ENCODE measurements at regions not wholly inside any gene's neighbourhood (a gene's known extent, or its start where the extent isn't known, plus 50 kb on each side); places are given as distances from the start of the nearest gene placed in this dataset.

DNA sequence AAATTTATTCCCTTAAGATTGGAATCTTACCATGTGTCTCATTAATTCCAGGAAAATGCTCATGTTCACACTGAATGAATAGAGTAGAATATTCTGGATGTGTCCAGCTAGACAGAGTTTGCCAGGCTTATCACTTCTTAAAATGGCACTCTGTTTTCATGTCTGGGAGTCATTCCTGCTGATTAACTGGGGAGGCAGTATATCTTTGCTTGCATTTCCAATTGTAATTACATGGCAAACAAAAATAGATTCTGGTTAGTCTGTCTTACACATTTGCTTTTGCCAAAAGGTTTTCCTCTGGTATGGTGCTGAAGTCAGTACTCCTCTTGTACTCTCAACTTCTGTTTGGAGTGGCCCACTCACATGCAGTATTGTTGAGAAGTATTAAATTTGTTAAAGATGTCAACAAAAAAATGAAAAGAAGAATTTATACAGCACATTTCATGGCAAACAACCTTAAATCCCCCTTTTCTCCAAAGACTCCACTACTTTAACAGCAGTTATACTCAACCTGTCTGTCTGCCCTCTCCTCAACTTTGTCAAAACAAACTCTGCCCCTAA is 70.2 kb downstream of the TENT5A start:
- DNase-seq (no peak), ATAC-seq (ENCODE audit: insufficient read depth, low FRiP score) (no peak)
- Histone ChIP-seq H3K4me1 (ENCODE audit: control insufficient read depth in 5 of 5, insufficient read depth in 5 of 5, low read length in 5 of 5) (peaks cover 0 to 3% (median 0%) of the 10 kb centered on the region in 5 donors), H3K27me3 (ENCODE audit: control insufficient read depth in 3 of 3, insufficient read depth in 3 of 3, low read length in 2 of 3) (no peaks in the 10 kb centered on the region), H3K27ac (ENCODE audit: low read depth in 1 of 2, low read length in 1 of 2) (peak overlapping the region in 1 of 2 donors; percentile 64), H3K9me3 (ENCODE audit: control insufficient read depth in 4 of 4, insufficient read depth in 3 of 4, low read length in 3 of 4) (no peaks in the 10 kb centered on the region), H3K4me3 (no peak overlapping the region), H3K9ac (ENCODE audit: insufficient read depth in 1 of 2, low read length in 2 of 2) (no peak overlapping the region), H3K36me3 (ENCODE audit: control insufficient read depth in 4 of 4, insufficient read depth in 4 of 4, low read length in 4 of 4) (no peaks in the 10 kb centered on the region)
- TF ChIP-seq, protein P1, sequence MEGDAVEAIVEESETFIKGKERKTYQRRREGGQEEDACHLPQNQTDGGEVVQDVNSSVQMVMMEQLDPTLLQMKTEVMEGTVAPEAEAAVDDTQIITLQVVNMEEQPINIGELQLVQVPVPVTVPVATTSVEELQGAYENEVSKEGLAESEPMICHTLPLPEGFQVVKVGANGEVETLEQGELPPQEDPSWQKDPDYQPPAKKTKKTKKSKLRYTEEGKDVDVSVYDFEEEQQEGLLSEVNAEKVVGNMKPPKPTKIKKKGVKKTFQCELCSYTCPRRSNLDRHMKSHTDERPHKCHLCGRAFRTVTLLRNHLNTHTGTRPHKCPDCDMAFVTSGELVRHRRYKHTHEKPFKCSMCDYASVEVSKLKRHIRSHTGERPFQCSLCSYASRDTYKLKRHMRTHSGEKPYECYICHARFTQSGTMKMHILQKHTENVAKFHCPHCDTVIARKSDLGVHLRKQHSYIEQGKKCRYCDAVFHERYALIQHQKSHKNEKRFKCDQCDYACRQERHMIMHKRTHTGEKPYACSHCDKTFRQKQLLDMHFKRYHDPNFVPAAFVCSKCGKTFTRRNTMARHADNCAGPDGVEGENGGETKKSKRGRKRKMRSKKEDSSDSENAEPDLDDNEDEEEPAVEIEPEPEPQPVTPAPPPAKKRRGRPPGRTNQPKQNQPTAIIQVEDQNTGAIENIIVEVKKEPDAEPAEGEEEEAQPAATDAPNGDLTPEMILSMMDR (IDR thresholded peaks at IDR 0.05; ENCODE audit: control extremely low read depth, extremely low read depth) = no peak

DNA sequence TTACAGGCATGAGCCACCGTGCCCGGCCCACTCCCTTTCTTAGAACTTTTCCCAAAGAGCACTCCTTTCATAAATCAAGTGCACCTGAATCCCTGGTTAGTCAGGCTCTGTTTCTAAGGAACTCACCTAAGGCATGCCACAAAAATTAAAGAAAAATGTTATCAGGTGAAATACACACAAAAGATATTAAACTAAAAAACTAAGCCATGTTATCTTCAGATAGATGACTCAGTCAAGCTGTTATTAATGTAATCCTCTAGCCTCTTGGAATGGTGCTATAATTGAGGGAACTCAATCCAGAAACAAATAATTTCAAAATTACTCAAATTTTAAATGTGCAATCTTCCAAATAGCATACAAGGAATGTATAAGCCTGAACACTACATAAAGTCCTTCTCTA is 83.0 kb downstream of the TENT5A start:
- H3K36me3 ChIP-seq (ENCODE audit: control insufficient read depth in 4 of 4, insufficient read depth in 4 of 4, low read length in 4 of 4) = no peaks in the 10 kb centered on the region
- TF ChIP-seq, protein P1 (IDR thresholded peaks at IDR 0.05; ENCODE audit: control extremely low read depth, extremely low read depth) = no peak
- ATAC-seq (ENCODE audit: insufficient read depth, low FRiP score) (no peak), DNase-seq (no peak)
- WGBS, 2 donors = 87 to 98% methylated on average over 2 of the region's 2 CpGs
- no peaks in the 10 kb centered on the region for H3K9me3 ChIP-seq (ENCODE audit: control insufficient read depth in 4 of 4, insufficient read depth in 3 of 4, low read length in 3 of 4)
- no peak overlapping the region for H3K9ac ChIP-seq (ENCODE audit: insufficient read depth in 1 of 2, low read length in 2 of 2)
- no peaks in the 10 kb centered on the region for H3K27me3 ChIP-seq (ENCODE audit: control insufficient read depth in 3 of 3, insufficient read depth in 3 of 3, low read length in 2 of 3)
- H3K27ac ChIP-seq (ENCODE audit: low read depth in 1 of 2, low read length in 1 of 2) = peak overlapping the region in 1 of 2 donors; percentile 35
- no peak overlapping the region for H3K4me3 ChIP-seq
- H3K4me1 ChIP-seq (ENCODE audit: control insufficient read depth in 5 of 5, insufficient read depth in 5 of 5, low read length in 5 of 5) = peaks cover 0 to 3% (median 0%) of the 10 kb centered on the region in 5 donors

DNA sequence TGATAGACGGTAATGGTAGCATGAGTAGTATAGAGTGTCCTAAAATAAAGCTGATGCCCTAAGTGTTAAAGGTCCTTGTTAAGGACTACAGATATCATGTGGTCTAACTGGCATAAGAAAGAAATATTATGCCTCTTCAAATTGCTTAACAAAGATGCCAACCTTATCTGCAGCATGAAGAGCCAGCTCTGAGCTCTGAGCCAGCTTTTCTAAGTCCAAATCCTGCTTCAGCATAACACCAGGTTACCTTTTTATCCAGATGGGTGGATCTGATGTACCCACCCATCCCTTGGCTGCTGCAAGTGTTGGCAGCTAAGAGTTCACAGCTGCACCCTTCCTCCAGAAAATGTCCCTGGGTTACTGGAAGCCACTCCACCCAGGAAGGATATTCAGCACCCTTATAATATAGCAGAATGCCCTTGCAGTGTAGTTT is 83.8 kb downstream of the TENT5A start:
- no peaks in the 10 kb centered on the region for H3K36me3 ChIP-seq (ENCODE audit: control insufficient read depth in 4 of 4, insufficient read depth in 4 of 4, low read length in 4 of 4)
- no peak overlapping the region for H3K4me3 ChIP-seq
- peaks cover 0 to 3% (median 0%) of the 10 kb centered on the region in 5 donors for H3K4me1 ChIP-seq (ENCODE audit: control insufficient read depth in 5 of 5, insufficient read depth in 5 of 5, low read length in 5 of 5)
- H3K9ac ChIP-seq (ENCODE audit: insufficient read depth in 1 of 2, low read length in 2 of 2) = no peak overlapping the region
- WGBS, 2 donors = 95 to 98% methylated on average over 1 of the region's 1 CpG
- DNase-seq = no peak
- H3K27me3 ChIP-seq (ENCODE audit: control insufficient read depth in 3 of 3, insufficient read depth in 3 of 3, low read length in 2 of 3) = no peaks in the 10 kb centered on the region
- TF ChIP-seq, protein P1 (IDR thresholded peaks at IDR 0.05; ENCODE audit: control extremely low read depth, extremely low read depth) = no peak
- H3K9me3 ChIP-seq (ENCODE audit: control insufficient read depth in 4 of 4, insufficient read depth in 3 of 4, low read length in 3 of 4) = no peaks in the 10 kb centered on the region
- peak overlapping the region in 1 of 2 donors; percentile 62 for H3K27ac ChIP-seq (ENCODE audit: low read depth in 1 of 2, low read length in 1 of 2)
- no peak for ATAC-seq (ENCODE audit: insufficient read depth, low FRiP score)

DNA sequence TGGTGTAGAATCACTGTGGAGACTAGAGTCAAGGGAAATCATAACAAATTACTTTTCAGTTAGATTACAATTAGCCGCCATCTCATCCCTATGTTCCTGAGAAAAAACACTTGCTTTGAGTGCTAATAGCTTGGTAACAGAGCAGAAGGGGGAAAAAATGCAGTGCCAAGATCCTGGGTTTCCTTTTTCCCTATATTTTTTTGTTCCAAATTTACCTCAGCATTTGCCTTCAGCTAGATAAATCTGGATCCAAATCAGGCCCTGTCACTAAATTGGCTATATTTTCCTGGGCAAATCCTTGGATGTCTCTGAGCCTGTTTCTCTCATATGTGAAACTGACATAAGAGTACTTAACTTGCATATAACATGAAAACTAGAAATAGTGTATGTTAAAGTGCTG is 86.0 kb downstream of the TENT5A start:
- ATAC-seq (ENCODE audit: insufficient read depth, low FRiP score) = no peak
- no peaks in the 10 kb centered on the region for H3K9me3 ChIP-seq (ENCODE audit: control insufficient read depth in 4 of 4, insufficient read depth in 3 of 4, low read length in 3 of 4)
- DNase-seq = no peak
- no peak overlapping the region for H3K4me3 ChIP-seq
- no peak overlapping the region for H3K9ac ChIP-seq (ENCODE audit: insufficient read depth in 1 of 2, low read length in 2 of 2)
- TF ChIP-seq, protein P1 (IDR thresholded peaks at IDR 0.05; ENCODE audit: control extremely low read depth, extremely low read depth) = no peak
- H3K4me1 ChIP-seq (ENCODE audit: control insufficient read depth in 5 of 5, insufficient read depth in 5 of 5, low read length in 5 of 5) = peaks cover 0 to 3% (median 0%) of the 10 kb centered on the region in 5 donors
- no peaks in the 10 kb centered on the region for H3K36me3 ChIP-seq (ENCODE audit: control insufficient read depth in 4 of 4, insufficient read depth in 4 of 4, low read length in 4 of 4)
- no peaks in the 10 kb centered on the region for H3K27me3 ChIP-seq (ENCODE audit: control insufficient read depth in 3 of 3, insufficient read depth in 3 of 3, low read length in 2 of 3)
- no peak overlapping the region for H3K27ac ChIP-seq (ENCODE audit: low read depth in 1 of 2, low read length in 1 of 2)
- 91 to 98% methylated on average over 1 of the region's 1 CpG for WGBS, 2 donors

All from lung (tissue), 11 donors.